ENCODE measurements at regions not wholly inside any gene's neighbourhood (a gene's known extent, or its start where the extent isn't known, plus 50 kb on each side); places are given as distances from the start of the nearest gene placed in this dataset.

- TF ChIP-seq CTCF (conservative IDR thresholded peaks at IDR 0.05 in 1 of 2, IDR thresholded peaks at IDR 0.05 in 1 of 2; ENCODE audit: low read depth in 1 of 2, low read length in 2 of 2) (no peak), EZH2 (IDR thresholded peaks at IDR 0.05; ENCODE audit: low read length, missing control alignments) (no peak)
Observed at GRCh38 chr12:60265741-60266140, 669.9 kb downstream of the SLC16A7 start.

Measured in fibroblast of lung (primary cell).